Activated CD8-positive, alpha-beta T cell treated with anti-CD3 and anti-CD28 coated beads for 36 hours (primary cell): ENCODE measurements at regions not wholly inside any gene's neighbourhood (a gene's known extent, or its start where the extent isn't known, plus 50 kb on each side); places are given as distances from the start of the nearest gene placed in this dataset.

Source experiments
- ATAC-seq: fragments of 200-7000 bp; cut with Tn5 transposase; one replicate; pipeline ENCODE4 v1.10.0; 2021; ENCODE audit warnings: mild to moderate bottlenecking, moderate library complexity
- CTCF ChIA-PET: fragments of 350-600 bp; sonication (Branson Sonifier 250); formaldehyde crosslinking; loops from one replicate; lab custom pipeline; 2021; ENCODE audit warnings: antibody characterized with exemption; lab: Charles Lee
- POLR2A ChIA-PET: fragments of 350-600 bp; sonication (Branson Sonifier 250); formaldehyde crosslinking; loops from one replicate; lab custom pipeline; 2021; ENCODE audit warnings: antibody characterized with exemption; lab: Charles Lee
- DNase-seq: peaks from one replicate; pipeline ENCODE4 v3.0.0-alpha.2; 2020
- H3K27ac Mint-ChIP-seq: one replicate; pipeline ENCODE4 v1.8.0; 2021; ENCODE audit warnings: mild to moderate bottlenecking, mixed read lengths
- H3K27me3 Mint-ChIP-seq: one replicate; pipeline ENCODE4 v1.8.0; 2021; ENCODE audit warnings: mixed read lengths
- H3K36me3 Mint-ChIP-seq: one replicate; pipeline ENCODE4 v1.8.0; 2021; ENCODE audit warnings: low read depth, mixed read lengths
- H3K4me1 Mint-ChIP-seq: one replicate; pipeline ENCODE4 v1.8.0; 2021; ENCODE audit warnings: low read depth, mixed read lengths
- H3K4me3 Mint-ChIP-seq: one replicate; pipeline ENCODE4 v1.8.0; 2021; ENCODE audit warnings: mild to moderate bottlenecking, moderate library complexity, mixed read lengths
- H3K9me3 Mint-ChIP-seq: one replicate; pipeline ENCODE4 v1.8.0; 2021; ENCODE audit warnings: mixed read lengths
- CTCF ChIP-seq: fragments of 200-600 bp; IDR thresholded peaks from one replicate; pipeline ENCODE4 v1.8.0; 2022; ENCODE audit warnings: antibody characterized with exemption, mild to moderate bottlenecking
- intact Hi-C: fragments of 100-400 bp; cut with micrococcal nuclease; formaldehyde crosslinking; loops from one replicate; pipeline ENCODE4 v1.10.0; 2022

- no peak overlapping the region for H3K27ac Mint-ChIP-seq
- no peak for ATAC-seq
- peaks cover 2% of the 10 kb centered on the region for H3K9me3 Mint-ChIP-seq
- TF ChIP-seq CTCF, result no peak
- intact Hi-C loops, result no loop called here
- no peak for DNase-seq
- H3K27me3 Mint-ChIP-seq, result no peaks in the 10 kb centered on the region
- CTCF ChIA-PET, result interaction anchor here (1.3 kb wide), 1 partner anchor 15 kb away, joined by 3 read pairs; no protein-coding TSS in a partner anchor
- H3K4me3 Mint-ChIP-seq, result no peak overlapping the region
- no peaks in the 10 kb centered on the region for H3K4me1 Mint-ChIP-seq
- POLR2A ChIA-PET, result no interaction called here
- H3K36me3 Mint-ChIP-seq, result no peaks in the 10 kb centered on the region
Measured at GRCh38 chr13:84082462-84082861, 200.2 kb upstream of the SLITRK1 start.

- H3K36me3 Mint-ChIP-seq, result no peaks in the 10 kb centered on the region
- no peak overlapping the region for H3K4me3 Mint-ChIP-seq
- H3K9me3 Mint-ChIP-seq, result no peaks in the 10 kb centered on the region
- ChIA-PET POLR2A (no interaction called here), CTCF (interaction anchor here (1.0 kb wide), 1 partner anchor 12 kb away, joined by 5 read pairs; no protein-coding TSS in a partner anchor)
- intact Hi-C loops, result no loop called here
- ATAC-seq, result no peak
- H3K4me1 Mint-ChIP-seq, result no peaks in the 10 kb centered on the region
- H3K27ac Mint-ChIP-seq, result no peak overlapping the region
- no peaks in the 10 kb centered on the region for H3K27me3 Mint-ChIP-seq
- DNase-seq, result no peak
- TF ChIP-seq CTCF, result no peak
Measured at GRCh38 chr13:84080748-84081530, 198.7 kb upstream of the SLITRK1 start.

GRCh38 chr13:84077271-84077670 is 195.0 kb upstream of the SLITRK1 start:
- no peaks in the 10 kb centered on the region for H3K9me3 Mint-ChIP-seq
- H3K36me3 Mint-ChIP-seq, result no peaks in the 10 kb centered on the region
- ChIA-PET CTCF (no interaction called here), POLR2A (no interaction called here)
- H3K4me3 Mint-ChIP-seq, result no peak overlapping the region
- H3K4me1 Mint-ChIP-seq, result no peaks in the 10 kb centered on the region
- ATAC-seq (no peak), DNase-seq (no peak)
- no peak for TF ChIP-seq CTCF
- H3K27ac Mint-ChIP-seq, result no peak overlapping the region
- intact Hi-C loops, result no loop called here
- H3K27me3 Mint-ChIP-seq, result no peaks in the 10 kb centered on the region

- CTCF ChIA-PET, result no interaction called here
- no peaks in the 10 kb centered on the region for H3K9me3 Mint-ChIP-seq
- ATAC-seq (no peak), DNase-seq (no peak)
- TF ChIP-seq CTCF, result no peak
- no peak overlapping the region for H3K4me3 Mint-ChIP-seq
- no peaks in the 10 kb centered on the region for H3K27me3 Mint-ChIP-seq
- POLR2A ChIA-PET, result no interaction called here
- intact Hi-C loops, result no loop called here
- H3K4me1 Mint-ChIP-seq, result no peaks in the 10 kb centered on the region
- H3K27ac Mint-ChIP-seq, result no peak overlapping the region
- no peaks in the 10 kb centered on the region for H3K36me3 Mint-ChIP-seq
Measured at GRCh38 chr13:84076280-84076679, 194.0 kb upstream of the SLITRK1 start.

GRCh38 chr13:84050536-84050935 is 168.3 kb upstream of the SLITRK1 start:
- no peak overlapping the region for H3K27ac Mint-ChIP-seq
- POLR2A ChIA-PET, result no interaction called here
- TF ChIP-seq CTCF, result no peak
- DNase-seq, result no peak
- intact Hi-C loops, result no loop called here
- ATAC-seq, result no peak
- no peaks in the 10 kb centered on the region for H3K4me1 Mint-ChIP-seq
- no peaks in the 10 kb centered on the region for H3K9me3 Mint-ChIP-seq
- H3K36me3 Mint-ChIP-seq, result no peaks in the 10 kb centered on the region
- H3K4me3 Mint-ChIP-seq, result no peak overlapping the region
- CTCF ChIA-PET, result no interaction called here
- H3K27me3 Mint-ChIP-seq, result no peaks in the 10 kb centered on the region
